Kidney (tissue), 13 donors: ENCODE measurements at regions not wholly inside any gene's neighbourhood (a gene's known extent, or its start where the extent isn't known, plus 50 kb on each side); places are given as distances from the start of the nearest gene placed in this dataset.

Experiments
- DNase-seq, 5 donors: peaks; one replicate each; pipeline ENCODE4 v3.0.0-alpha.2; 2013 to 2020
- FAIRE-seq: peaks from 2 replicates; lab custom pipeline; 2012; peaks lifted over from hg19 to GRCh38; lab: Jason Lieb, UNC
- H3K27ac ChIP-seq, 2 donors: one replicate each; pipeline ENCODE4 v1.7.0; 2013; ENCODE audit warnings: low read depth in 2 of 2, low read length in 2 of 2, inconsistent platforms in 1 of 2
- H3K27me3 ChIP-seq: one replicate; pipeline ENCODE4 v1.7.1; 2013; ENCODE audit warnings: low read length, inconsistent platforms; ENCODE audit not compliant: control insufficient read depth, insufficient read depth
- H3K36me3 ChIP-seq, 3 donors: one replicate each; pipeline versions ENCODE4 v1.7.0 to v1.7.1; 2013; ENCODE audit warnings: low read length in 3 of 3, control low read depth in 1 of 3, inconsistent platforms in 1 of 3; ENCODE audit not compliant: insufficient read depth in 3 of 3, control insufficient read depth in 2 of 3
- H3K4me1 ChIP-seq, 3 donors: one replicate each; pipeline versions ENCODE4 v1.7.0 to v1.7.1; 2013; ENCODE audit warnings: low read length in 3 of 3, inconsistent platforms in 1 of 3, low read depth in 1 of 3; ENCODE audit not compliant: control insufficient read depth in 2 of 3, insufficient read depth in 2 of 3
- H3K4me3 ChIP-seq, 3 donors: one replicate each; pipeline versions ENCODE4 v1.7.0 to v1.8.1; 2013; ENCODE audit warnings: low read length in 3 of 3, control low read depth in 1 of 3, inconsistent platforms in 1 of 3
- H3K9ac ChIP-seq, 3 donors: one replicate each; pipeline versions ENCODE4 v1.7.0 to v1.7.1; 2013; ENCODE audit warnings: low read length in 3 of 3, control low read depth in 1 of 3, inconsistent platforms in 1 of 3
- H3K9me3 ChIP-seq, 3 donors: one replicate each; pipeline versions ENCODE4 v1.7.0 to v1.7.1; 2013; ENCODE audit warnings: low read length in 3 of 3, control low read depth in 1 of 3, inconsistent platforms in 1 of 3; ENCODE audit not compliant: control insufficient read depth in 2 of 3, insufficient read depth in 1 of 3
- CTCF ChIP-seq: IDR thresholded peaks from 3 replicates; pipeline ENCODE4 v1.5.1; 2012; ENCODE audit warnings: mild to moderate bottlenecking, moderate library complexity, borderline replicate concordance; ENCODE audit not compliant: insufficient read depth; ENCODE audit errors: extremely low read depth
- intact Hi-C: fragments of 100-400 bp; cut with DNase I; formaldehyde crosslinking; loops from one replicate; pipeline ENCODE4 v1.11.1; 2022
- donor health status: control.
- donor health status: control.
- donor health status: control.
- donor health status: control.
- donor health status: control.
- donor health status: DM: yes; HTN: yes; CAD: no.
- donor health status: Normal renal cell carcinoma (clear cell type).

DNA sequence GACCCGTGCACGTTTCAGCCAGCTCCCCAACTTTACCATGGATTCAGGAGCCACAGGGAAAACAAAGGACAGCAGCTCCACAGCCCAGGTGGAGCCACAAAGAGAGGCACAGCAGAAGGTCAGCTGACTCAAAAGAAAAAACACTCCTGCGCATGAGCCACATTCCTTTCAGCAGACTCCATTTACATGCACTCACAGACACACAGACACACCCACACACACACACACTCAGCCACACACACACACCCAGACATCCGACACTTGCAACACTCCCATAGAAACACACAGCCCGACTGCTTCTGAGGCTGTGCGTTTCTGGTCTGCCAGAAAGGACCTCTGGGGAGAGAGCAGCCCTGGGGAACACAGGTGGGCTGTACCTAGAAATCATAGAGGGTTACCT, 2335.5 kb downstream of the TP53TG3F start:
- no peak for DNase-seq
- no peak for FAIRE-seq
- no peaks in the 10 kb centered on the region for H3K27me3 ChIP-seq
- H3K36me3 ChIP-seq, result no peaks in the 10 kb centered on the region
- intact Hi-C loops, result no loop called here
- H3K9ac ChIP-seq, result no peak overlapping the region
- H3K9me3 ChIP-seq, result peaks cover 1 to 23% (median 5%) of the 10 kb centered on the region in 3 donors
- no peak for TF ChIP-seq CTCF
- H3K4me3 ChIP-seq, result no peak overlapping the region
- no peaks in the 10 kb centered on the region for H3K4me1 ChIP-seq
- H3K27ac ChIP-seq, result no peak overlapping the region

DNA sequence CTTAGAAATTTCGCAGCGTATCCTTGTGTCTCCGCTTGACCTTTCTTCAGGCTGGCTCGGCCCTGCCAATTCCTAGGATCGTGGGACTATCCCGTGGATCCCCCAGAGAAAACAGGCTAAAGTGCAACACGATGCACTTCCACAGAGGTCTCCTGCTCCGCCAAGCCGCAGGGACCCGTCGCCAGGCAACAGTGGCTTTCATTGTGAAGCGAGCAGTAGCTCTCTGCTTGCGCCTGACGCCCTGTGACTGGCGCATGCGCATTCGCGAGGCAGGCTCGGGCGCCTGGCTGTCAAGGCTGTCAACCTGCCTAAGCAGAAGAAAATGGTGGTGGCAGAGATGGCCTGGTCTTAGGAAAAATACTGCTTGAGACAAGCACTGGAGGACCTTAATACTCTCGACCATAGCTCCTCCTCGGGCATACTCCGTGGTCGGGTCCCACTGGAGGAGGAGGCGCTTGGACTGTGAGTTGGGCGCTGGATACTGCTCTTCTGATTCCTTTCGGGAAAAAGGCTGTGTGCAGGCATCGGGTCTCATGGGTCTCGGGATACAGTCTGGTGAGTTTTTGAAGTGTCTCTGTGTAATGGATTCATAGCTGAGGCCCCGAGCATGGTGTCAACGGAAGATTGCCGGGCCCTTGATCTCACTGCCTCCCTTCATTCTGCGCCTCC, 2336.1 kb downstream of the TP53TG3F start:
- intact Hi-C loops, result no loop called here
- TF ChIP-seq CTCF, result no peak
- H3K27ac ChIP-seq, result no peak overlapping the region
- DNase-seq, result peak in 1 of 5 donors; percentile 41
- H3K4me1 ChIP-seq, result no peaks in the 10 kb centered on the region
- no peaks in the 10 kb centered on the region for H3K27me3 ChIP-seq
- H3K9me3 ChIP-seq, result peaks cover 1 to 23% (median 5%) of the 10 kb centered on the region in 3 donors
- H3K4me3 ChIP-seq, result no peak overlapping the region
- H3K36me3 ChIP-seq, result no peaks in the 10 kb centered on the region
- FAIRE-seq, result no peak
- no peak overlapping the region for H3K9ac ChIP-seq

DNA sequence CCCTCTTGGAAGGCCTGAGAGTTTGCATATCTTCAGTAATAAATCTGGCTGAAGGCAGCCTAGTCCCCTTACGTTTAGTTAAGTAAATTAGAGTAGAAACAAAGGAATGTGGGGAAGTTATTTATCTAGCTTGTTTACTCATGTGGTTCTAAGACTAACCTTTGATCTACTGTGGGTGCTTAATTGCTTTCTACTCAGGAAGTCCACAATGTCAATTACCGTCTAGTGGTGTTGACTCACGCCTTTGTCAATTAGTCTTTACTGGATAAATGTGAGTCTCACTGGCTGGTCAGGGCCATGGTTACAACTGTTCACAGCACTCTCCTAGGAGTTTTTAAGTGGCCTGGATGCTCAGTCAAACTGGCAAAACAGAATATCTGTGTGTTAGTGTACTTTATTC, 2338.4 kb downstream of the TP53TG3F start:
- Histone ChIP-seq H3K27me3 (no peaks in the 10 kb centered on the region), H3K9ac (no peak overlapping the region), H3K4me1 (no peaks in the 10 kb centered on the region), H3K4me3 (no peak overlapping the region), H3K27ac (no peak overlapping the region), H3K36me3 (no peaks in the 10 kb centered on the region), H3K9me3 (peaks cover 1 to 14% (median 5%) of the 10 kb centered on the region in 3 donors)
- DNase-seq (no peak), FAIRE-seq (no peak)
- intact Hi-C loops, result no loop called here
- no peak for TF ChIP-seq CTCF
